H9 (cell line): ENCODE measurements at regions not wholly inside any gene's neighbourhood (a gene's known extent, or its start where the extent isn't known, plus 50 kb on each side); places are given as distances from the start of the nearest gene placed in this dataset.

Source experiments
- DNase-seq: peaks from one replicate; pipeline ENCODE4 v3.0.0-alpha.2; 2017
- H2AFZ ChIP-seq: one replicate; pipeline ENCODE4 v1.6.1; 2013; ENCODE audit warnings: mild to moderate bottlenecking, low read length, control low read depth, moderate library complexity
- H2AK5ac ChIP-seq: 2 replicates; pipeline ENCODE4 v1.6.1; 2013; ENCODE audit warnings: low read length, control low read depth, mixed read lengths; ENCODE audit not compliant: insufficient read length
- H2BK120ac ChIP-seq: one replicate; pipeline ENCODE4 v1.6.1; 2013; ENCODE audit warnings: low read depth, mild to moderate bottlenecking, low read length, control low read depth, inconsistent platforms; ENCODE audit not compliant: poor library complexity, severe bottlenecking
- H2BK12ac ChIP-seq: 2 replicates; pipeline ENCODE4 v1.6.1; 2013; ENCODE audit warnings: low read length, control low read depth, mixed read lengths, low read depth; ENCODE audit not compliant: insufficient read length
- H2BK15ac ChIP-seq: 2 replicates; pipeline ENCODE4 v1.6.1; 2013; ENCODE audit warnings: low read depth, low read length, control low read depth
- H2BK20ac ChIP-seq: one replicate; pipeline ENCODE4 v1.6.1; 2013; ENCODE audit warnings: low read depth, mild to moderate bottlenecking, low read length, control low read depth, inconsistent platforms; ENCODE audit not compliant: poor library complexity, severe bottlenecking
- H2BK5ac ChIP-seq: 2 replicates; pipeline ENCODE4 v1.6.1; 2013; ENCODE audit warnings: low read length, control low read depth, mixed read lengths; ENCODE audit not compliant: insufficient read length
- H3K14ac ChIP-seq: 2 replicates; pipeline ENCODE4 v1.6.1; 2013; ENCODE audit warnings: low read length, control low read depth; ENCODE audit not compliant: insufficient read depth
- H3K18ac ChIP-seq: 2 replicates; pipeline ENCODE4 v1.6.1; 2013; ENCODE audit warnings: low read depth, mild to moderate bottlenecking, mixed read lengths, low read length, control low read depth; ENCODE audit not compliant: insufficient read length
- H3K23ac ChIP-seq: 2 replicates; pipeline ENCODE4 v1.6.1; 2013; ENCODE audit warnings: low read length, control low read depth, mixed read lengths, low read depth; ENCODE audit not compliant: insufficient read length
- H3K23me2 ChIP-seq: 2 replicates; pipeline ENCODE4 v1.6.1; 2013; ENCODE audit warnings: low read depth, mild to moderate bottlenecking, mixed read lengths, low read length, control low read depth; ENCODE audit not compliant: insufficient read length, poor library complexity, severe bottlenecking
- H3K27ac ChIP-seq: 2 replicates; pipeline ENCODE4 v1.5.1; 2013; ENCODE audit warnings: low read length, control low read depth, mixed read lengths, low read depth; ENCODE audit not compliant: insufficient read length
- H3K27me3 ChIP-seq: 2 replicates; pipeline ENCODE4 v1.6.1; 2013; ENCODE audit warnings: low read length, control low read depth, inconsistent platforms; ENCODE audit not compliant: insufficient read depth
- H3K4ac ChIP-seq: 2 replicates; pipeline ENCODE4 v1.6.1; 2013; ENCODE audit warnings: low read depth, mild to moderate bottlenecking, control low read depth, inconsistent platforms, low read length, moderate library complexity
- H3K4me1 ChIP-seq: 2 replicates; pipeline ENCODE4 v1.6.1; 2013; ENCODE audit warnings: low read length, control low read depth, inconsistent platforms; ENCODE audit not compliant: insufficient read depth
- H3K4me2 ChIP-seq: 2 replicates; pipeline ENCODE4 v1.6.1; 2013; ENCODE audit warnings: low read length, control low read depth, mixed read lengths; ENCODE audit not compliant: insufficient read length, insufficient read depth
- H3K56ac ChIP-seq: 2 replicates; pipeline ENCODE4 v1.6.1; 2013; ENCODE audit warnings: low read depth, mild to moderate bottlenecking, mixed read lengths, low read length, control low read depth; ENCODE audit not compliant: insufficient read length
- H3K79me1 ChIP-seq: 2 replicates; pipeline ENCODE4 v1.6.1; 2013; ENCODE audit warnings: low read depth, mild to moderate bottlenecking, moderate library complexity, low read length, control low read depth, inconsistent platforms; ENCODE audit not compliant: insufficient read depth, poor library complexity, severe bottlenecking
- H3K79me2 ChIP-seq: 2 replicates; pipeline ENCODE4 v1.6.1; 2013; ENCODE audit warnings: low read length, control low read depth, inconsistent platforms; ENCODE audit not compliant: insufficient read depth
- H3K9ac ChIP-seq: 2 replicates; pipeline ENCODE4 v1.6.1; 2013; ENCODE audit warnings: low read length, control low read depth, mixed read lengths; ENCODE audit not compliant: insufficient read length; ENCODE audit errors: extremely low read depth
- H3K9me3 ChIP-seq: one replicate; pipeline ENCODE4 v1.6.1; 2013; ENCODE audit warnings: low read depth, low read length, inconsistent platforms; ENCODE audit not compliant: control insufficient read depth
- H3T11ph ChIP-seq: one replicate; pipeline ENCODE4 v1.6.1; 2013; ENCODE audit warnings: mild to moderate bottlenecking, low read length, control low read depth, inconsistent platforms
- H4K20me1 ChIP-seq: one replicate; pipeline ENCODE4 v1.6.1; 2013; ENCODE audit not compliant: control insufficient read depth, insufficient read length, insufficient read depth
- H4K5ac ChIP-seq: 2 replicates; pipeline ENCODE4 v1.6.1; 2013; ENCODE audit warnings: low read depth, mild to moderate bottlenecking, mixed read lengths, low read length, control low read depth; ENCODE audit not compliant: insufficient read length
- H4K8ac ChIP-seq: replicated peaks from 2 replicates; pipeline ENCODE4 v1.6.1; 2013; ENCODE audit warnings: low read length, control low read depth, mixed read lengths, low read depth; ENCODE audit not compliant: insufficient read length
- H4K91ac ChIP-seq: 2 replicates; pipeline ENCODE4 v1.6.1; 2013; ENCODE audit warnings: low read depth, mild to moderate bottlenecking, moderate library complexity, mixed read lengths, low read length, control low read depth; ENCODE audit not compliant: insufficient read length
- H3K27ac Mint-ChIP-seq, 3 experiments: 2 replicates in 2 of 3; 3 replicates in 1 of 3; pipeline ENCODE4 v1.8.0; 2020 to 2021; ENCODE audit warnings: mixed read lengths in 3 of 3, mild to moderate bottlenecking in 1 of 3, moderate library complexity in 1 of 3
- H3K27me3 Mint-ChIP-seq: 2 replicates; pipeline ENCODE4 v1.8.0; 2021; ENCODE audit warnings: low read depth, mild to moderate bottlenecking, moderate library complexity, mixed read lengths
- H3K36me3 Mint-ChIP-seq, 3 experiments: 2 replicates in 2 of 3; 3 replicates in 1 of 3; pipeline ENCODE4 v1.8.0; 2020 to 2021; ENCODE audit warnings: low read depth in 3 of 3, mixed read lengths in 3 of 3; ENCODE audit not compliant: insufficient read depth in 1 of 3
- H3K4me1 Mint-ChIP-seq, 2 experiments: 2 replicates each; pipeline ENCODE4 v1.8.0; 2020; ENCODE audit warnings: mixed read lengths in 2 of 2
- H3K4me3 Mint-ChIP-seq, 2 experiments: 2 replicates in 1 of 2; 3 replicates in 1 of 2; pipeline ENCODE4 v1.8.0; 2020 to 2021; ENCODE audit warnings: mild to moderate bottlenecking in 2 of 2, mixed read lengths in 2 of 2, moderate library complexity in 1 of 2
- H3K9me3 Mint-ChIP-seq, 2 experiments: 2 replicates in 1 of 2; 3 replicates in 1 of 2; pipeline ENCODE4 v1.8.0; 2020; ENCODE audit warnings: mild to moderate bottlenecking in 2 of 2, mixed read lengths in 2 of 2, moderate library complexity in 1 of 2
- CTCF ChIP-seq: fragments of 200-600 bp; sonication (generic); conservative IDR thresholded peaks from 3 replicates; pipeline ENCODE4 v1.8.0; 2021; ENCODE audit warnings: antibody characterized with exemption, mild to moderate bottlenecking
- WGBS: extraction: QIAGEN DNeasy Blood & Tissue Kit; methylation state at CpG from one replicate; pipeline ENCODE4 v1.1.7; 2013; ENCODE audit warnings: missing lambda C conversion rate, low lambda C conversion rate, mixed read lengths; ENCODE audit not compliant: insufficient read length; ENCODE audit errors: extremely low coverage; 5-methylcytosine and 5-hydroxymethylcytosine counted together

GRCh38 chr16:75792771-75793492 lies 66.6 kb upstream of the CPHXL start:
- Histone ChIP-seq H3K27ac (no peak overlapping the region), H3K79me2 (no peaks in the 10 kb centered on the region), H3K56ac (no peak overlapping the region), H3K9ac (no peak overlapping the region), H4K20me1 (no peaks in the 10 kb centered on the region), H4K5ac (no peak overlapping the region), H3T11ph (no peak overlapping the region), H2AFZ (no peak overlapping the region), H4K91ac (no peak overlapping the region), H2BK5ac (no peak overlapping the region), H2AK5ac (no peak overlapping the region), H3K23me2 (no peaks in the 10 kb centered on the region), H3K79me1 (no peaks in the 10 kb centered on the region), H3K4ac (no peak overlapping the region), H3K27me3 (no peaks in the 10 kb centered on the region), H2BK15ac (no peak overlapping the region), H3K4me1 (no peaks in the 10 kb centered on the region), H4K8ac (no peak overlapping the region), H3K9me3 (no peaks in the 10 kb centered on the region), H3K4me2 (no peak overlapping the region), H3K18ac (no peak overlapping the region), H2BK12ac (no peak overlapping the region), H2BK20ac (no peak overlapping the region), H3K14ac (no peak overlapping the region), H2BK120ac (no peak overlapping the region), H3K23ac (no peak overlapping the region)
- no peaks in the 10 kb centered on the region for H3K4me1 Mint-ChIP-seq
- H3K4me3 Mint-ChIP-seq = no peak overlapping the region
- DNase-seq = no peak
- TF ChIP-seq CTCF = no peak
- H3K9me3 Mint-ChIP-seq = no peaks in the 10 kb centered on the region
- H3K27me3 Mint-ChIP-seq = peaks cover 39% of the 10 kb centered on the region
- no peak overlapping the region for H3K27ac Mint-ChIP-seq
- H3K36me3 Mint-ChIP-seq = no peaks in the 10 kb centered on the region
- no CpG with 5 or more reads among the region's 7 CpGs for WGBS
